T-cell (primary cell): ENCODE measurements at regions not wholly inside any gene's neighbourhood (a gene's known extent, or its start where the extent isn't known, plus 50 kb on each side); places are given as distances from the start of the nearest gene placed in this dataset.

Source experiments
- ATAC-seq, 4 experiments: fragments of 200-7000 bp in 3 of 4; fragments of 150-1000 bp in 1 of 4; cut with Tn5 transposase; replicated peaks in 1 of 4; 1 replicate in 3 of 4; 2 replicates in 1 of 4; pipeline ENCODE4 v1.10.0; 2021; ENCODE audit warnings: moderate library complexity in 3 of 4, mild to moderate bottlenecking in 2 of 4, moderate number of reproducible peaks in 1 of 4
- CTCF ChIA-PET, 2 donors: fragments of 300-600 bp; sonication (Branson Sonifier 250); formaldehyde crosslinking; loops; one replicate each; lab custom pipeline; 2022; ENCODE audit warnings: antibody characterized with exemption in 2 of 2; lab: Charles Lee
- POLR2A ChIA-PET, 2 donors: fragments of 300-600 bp; sonication (Branson Sonifier 250); formaldehyde crosslinking; loops; one replicate each; lab custom pipeline; 2022; ENCODE audit warnings: antibody characterized with exemption in 2 of 2; lab: Charles Lee
- DNase-seq, 35 experiments: peaks; one replicate each; pipeline versions ENCODE4 v3.0.0 to v3.0.0-alpha.2; 2013 to 2023
- H3K27ac ChIP-seq: one replicate; pipeline ENCODE4 v1.5.1; 2013; ENCODE audit warnings: low read length
- H3K27me3 ChIP-seq, 2 experiments: replicated peaks in 1 of 2; 1 replicate in 1 of 2; 2 replicates in 1 of 2; pipeline versions ENCODE4 v1.6.1 to v1.7.0; 2013; ENCODE audit warnings: low read length in 1 of 2, mixed read lengths in 1 of 2; ENCODE audit not compliant: control insufficient read depth in 2 of 2, insufficient read depth in 2 of 2; ENCODE audit errors: extremely low read depth in 1 of 2
- H3K36me3 ChIP-seq, 2 donors: 1 replicate in 1 of 2; 2 replicates in 1 of 2; pipeline versions ENCODE4 v1.6.1 to v1.7.0; 2013; ENCODE audit warnings: low read length in 1 of 2; ENCODE audit not compliant: control insufficient read depth in 2 of 2, insufficient read depth in 1 of 2; ENCODE audit errors: extremely low read depth in 1 of 2
- H3K4me1 ChIP-seq, 2 experiments: 1 replicate in 1 of 2; 2 replicates in 1 of 2; pipeline versions ENCODE4 v1.6.1 to v1.7.0; 2013; ENCODE audit warnings: low read length in 2 of 2, mixed read lengths in 1 of 2; ENCODE audit not compliant: insufficient read depth in 2 of 2, control insufficient read depth in 1 of 2; ENCODE audit errors: extremely low read depth in 1 of 2
- H3K4me3 ChIP-seq, 2 donors: 1 replicate in 1 of 2; 2 replicates in 1 of 2; pipeline versions ENCODE4 v1.5.1 to v1.7.0; 2013; ENCODE audit warnings: mild to moderate bottlenecking in 2 of 2, low read length in 1 of 2, moderate library complexity in 1 of 2; ENCODE audit not compliant: control insufficient read depth in 1 of 2; ENCODE audit errors: extremely low read depth in 1 of 2
- H3K9me3 ChIP-seq: 2 replicates; pipeline ENCODE4 v1.7.0; 2013
- H3K27ac Mint-ChIP-seq, 2 donors: one replicate each; pipeline ENCODE4 v1.8.0; 2020 to 2021; ENCODE audit warnings: mild to moderate bottlenecking in 2 of 2, mixed read lengths in 2 of 2
- H3K27me3 Mint-ChIP-seq, 2 donors: one replicate each; pipeline ENCODE4 v1.8.0; 2021 to 2022; ENCODE audit warnings: mixed read lengths in 2 of 2
- H3K36me3 Mint-ChIP-seq: one replicate; pipeline ENCODE4 v1.8.0; 2021; ENCODE audit warnings: mixed read lengths
- H3K4me1 Mint-ChIP-seq, 3 donors: one replicate each; pipeline ENCODE4 v1.8.0; 2020 to 2022; ENCODE audit warnings: mixed read lengths in 3 of 3, mild to moderate bottlenecking in 1 of 3
- H3K4me3 Mint-ChIP-seq, 3 donors: one replicate each; pipeline ENCODE4 v1.8.0; 2020 to 2022; ENCODE audit warnings: mild to moderate bottlenecking in 3 of 3, mixed read lengths in 3 of 3, moderate library complexity in 3 of 3
- H3K9me3 Mint-ChIP-seq, 3 donors: one replicate each; pipeline ENCODE4 v1.8.0; 2020 to 2022; ENCODE audit warnings: mixed read lengths in 3 of 3
- WGBS: methylation state at CpG from one replicate; pipeline ENCODE4 v1.1.5; 2013; ENCODE audit warnings: missing lambda C conversion rate; ENCODE audit not compliant: insufficient coverage; 5-methylcytosine and 5-hydroxymethylcytosine counted together

GRCh38 chr21:26748066-26748465, 97.1 kb downstream of the ADAMTS1 start:
- ChIA-PET POLR2A (no interaction called here), CTCF (no interaction called here)
- H3K36me3 ChIP-seq: no peaks in the 10 kb centered on the region
- WGBS: 71% methylated on average over 4 of the region's 5 CpGs
- H3K9me3 ChIP-seq: no peaks in the 10 kb centered on the region
- Mint-ChIP-seq H3K27me3 (no peaks in the 10 kb centered on the region), H3K9me3 (no peaks in the 10 kb centered on the region), H3K4me1 (no peaks in the 10 kb centered on the region), H3K27ac (no peak overlapping the region), H3K4me3 (no peak overlapping the region), H3K36me3 (no peaks in the 10 kb centered on the region)
- ATAC-seq (no peak), DNase-seq (no peak)
- no peak overlapping the region for H3K4me3 ChIP-seq
- no peaks in the 10 kb centered on the region for H3K27me3 ChIP-seq
- no peak overlapping the region for H3K27ac ChIP-seq
- no peaks in the 10 kb centered on the region for H3K4me1 ChIP-seq

- POLR2A ChIA-PET: no interaction called here
- WGBS: no CpG with 5 or more reads among the region's 2 CpGs
- Histone ChIP-seq H3K27ac (no peak overlapping the region), H3K9me3 (no peaks in the 10 kb centered on the region), H3K36me3 (no peaks in the 10 kb centered on the region), H3K4me3 (no peak overlapping the region), H3K4me1 (no peaks in the 10 kb centered on the region), H3K27me3 (no peaks in the 10 kb centered on the region)
- H3K27me3 Mint-ChIP-seq: no peaks in the 10 kb centered on the region
- CTCF ChIA-PET: no interaction called here
- no peaks in the 10 kb centered on the region for H3K36me3 Mint-ChIP-seq
- no peaks in the 10 kb centered on the region for H3K9me3 Mint-ChIP-seq
- ATAC-seq (no peak), DNase-seq (no peak)
- no peaks in the 10 kb centered on the region for H3K4me1 Mint-ChIP-seq
- H3K27ac Mint-ChIP-seq: no peak overlapping the region
- no peak overlapping the region for H3K4me3 Mint-ChIP-seq
Observed at GRCh38 chr21:26747216-26747615, 98.0 kb downstream of the ADAMTS1 start.

- no peaks in the 10 kb centered on the region for H3K4me1 ChIP-seq
- ATAC-seq (no peak), DNase-seq (no peak)
- H3K9me3 ChIP-seq: no peaks in the 10 kb centered on the region
- H3K4me3 ChIP-seq: no peak overlapping the region
- H3K27me3 ChIP-seq: no peaks in the 10 kb centered on the region
- ChIA-PET POLR2A (no interaction called here), CTCF (no interaction called here)
- H3K27ac ChIP-seq: no peak overlapping the region
- H3K36me3 ChIP-seq: no peaks in the 10 kb centered on the region
- Mint-ChIP-seq H3K36me3 (no peaks in the 10 kb centered on the region), H3K4me3 (no peak overlapping the region), H3K27ac (no peak overlapping the region), H3K4me1 (no peaks in the 10 kb centered on the region), H3K27me3 (no peaks in the 10 kb centered on the region), H3K9me3 (no peaks in the 10 kb centered on the region)
- WGBS: no CpG with 5 or more reads among the region's 2 CpGs
Observed at GRCh38 chr21:26743524-26743923, 101.7 kb downstream of the ADAMTS1 start.

- CTCF ChIA-PET: interaction anchor here in 1 of 2 donors (0.5 kb wide), 1 partner anchor 375 kb away, joined by 3 read pairs; no protein-coding TSS in a partner anchor
- Histone ChIP-seq H3K9me3 (no peaks in the 10 kb centered on the region), H3K27me3 (no peaks in the 10 kb centered on the region), H3K27ac (no peak overlapping the region), H3K4me1 (no peaks in the 10 kb centered on the region), H3K4me3 (no peak overlapping the region), H3K36me3 (no peaks in the 10 kb centered on the region)
- no peak overlapping the region for H3K4me3 Mint-ChIP-seq
- ATAC-seq: no peak
- POLR2A ChIA-PET: no interaction called here
- no peaks in the 10 kb centered on the region for H3K36me3 Mint-ChIP-seq
- H3K9me3 Mint-ChIP-seq: no peaks in the 10 kb centered on the region
- no peak overlapping the region for H3K27ac Mint-ChIP-seq
- WGBS: 38% methylated on average over 1 of the region's 1 CpG
- H3K4me1 Mint-ChIP-seq: no peaks in the 10 kb centered on the region
- DNase-seq: no peak
- H3K27me3 Mint-ChIP-seq: no peaks in the 10 kb centered on the region
Observed at GRCh38 chr21:26739189-26739588, 106.0 kb downstream of the ADAMTS1 start.

GRCh38 chr21:26736449-26736848, 108.8 kb downstream of the ADAMTS1 start:
- no peaks in the 10 kb centered on the region for H3K9me3 Mint-ChIP-seq
- no peak overlapping the region for H3K27ac Mint-ChIP-seq
- peaks cover 0 to 3% of the 10 kb centered on the region in 2 experiments for H3K27me3 ChIP-seq
- no peak overlapping the region for H3K27ac ChIP-seq
- no peaks in the 10 kb centered on the region for H3K9me3 ChIP-seq
- WGBS: 88% methylated on average over 1 of the region's 1 CpG
- H3K4me3 Mint-ChIP-seq: no peak overlapping the region
- no peaks in the 10 kb centered on the region for H3K36me3 Mint-ChIP-seq
- no peak overlapping the region for H3K4me3 ChIP-seq
- ChIA-PET POLR2A (no interaction called here), CTCF (no interaction called here)
- H3K4me1 Mint-ChIP-seq: no peaks in the 10 kb centered on the region
- H3K27me3 Mint-ChIP-seq: peaks cover 4% of the 10 kb centered on the region in 2 donors
- DNase-seq (no peak), ATAC-seq (no peak)
- no peaks in the 10 kb centered on the region for H3K4me1 ChIP-seq
- no peaks in the 10 kb centered on the region for H3K36me3 ChIP-seq

- 100% methylated on average over 3 of the region's 10 CpGs for WGBS
- Histone ChIP-seq H3K27ac (no peak overlapping the region), H3K9me3 (no peaks in the 10 kb centered on the region), H3K36me3 (no peaks in the 10 kb centered on the region), H3K4me3 (no peak overlapping the region), H3K27me3 (peaks cover 0 to 3% of the 10 kb centered on the region in 2 experiments), H3K4me1 (no peaks in the 10 kb centered on the region)
- CTCF ChIA-PET: interaction anchor here (0.8 to 1.5 kb wide), 3 partner anchors 11 to 968 kb away, joined by 3 to 4 read pairs (median 3); no protein-coding TSS in a partner anchor
- no peak overlapping the region for H3K27ac Mint-ChIP-seq
- ATAC-seq (no peak), DNase-seq (peak in 13 of 35 experiments; percentile 1 to 24 (median 10))
- no peaks in the 10 kb centered on the region for H3K4me1 Mint-ChIP-seq
- H3K36me3 Mint-ChIP-seq: no peaks in the 10 kb centered on the region
- POLR2A ChIA-PET: no interaction called here
- H3K9me3 Mint-ChIP-seq: peaks cover 0 to 4% (median 0%) of the 10 kb centered on the region in 3 donors
- peaks cover 4 to 8% of the 10 kb centered on the region in 2 donors for H3K27me3 Mint-ChIP-seq
- no peak overlapping the region for H3K4me3 Mint-ChIP-seq
Observed at GRCh38 chr21:26732432-26733221, 112.6 kb downstream of the ADAMTS1 start.
